ENCODE measurements at regions not wholly inside any gene's neighbourhood (a gene's known extent, or its start where the extent isn't known, plus 50 kb on each side); places are given as distances from the start of the nearest gene placed in this dataset.

- DNase-seq, result no peak
These were observed 489.6 kb downstream of the BMP2 start for GRCh38 chr20:7257099-7257498.

- DNase-seq, result peak; percentile 25
These were observed 490.4 kb downstream of the BMP2 start for GRCh38 chr20:7257692-7258466.

DNA sequence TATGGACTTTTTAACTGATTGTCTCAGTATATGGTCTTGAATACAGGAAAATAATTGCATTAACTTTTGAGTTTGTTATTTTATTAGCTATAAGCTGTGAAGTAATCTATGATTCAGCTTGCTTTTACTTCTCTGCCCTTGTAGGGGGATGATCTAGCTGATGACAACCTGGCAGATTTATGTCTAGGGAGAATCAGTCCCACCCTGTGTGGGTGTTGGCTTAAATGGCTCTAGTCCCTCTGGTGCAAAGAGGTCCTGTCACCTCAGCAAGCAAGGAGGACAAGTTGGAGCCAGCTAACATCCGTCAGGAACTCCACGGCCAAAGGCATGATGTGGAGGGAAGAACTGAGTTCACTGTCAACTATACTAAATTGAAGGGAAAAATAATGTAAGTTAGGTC is 495.3 kb downstream of the BMP2 start:
- no peak for DNase-seq

- DNase-seq, result no peak
These were observed 496.7 kb downstream of the BMP2 start for GRCh38 chr20:7264137-7264536.

GRCh38 chr20:7269452-7269851 is 502.0 kb downstream of the BMP2 start:
- DNase-seq, result no peak

DNA sequence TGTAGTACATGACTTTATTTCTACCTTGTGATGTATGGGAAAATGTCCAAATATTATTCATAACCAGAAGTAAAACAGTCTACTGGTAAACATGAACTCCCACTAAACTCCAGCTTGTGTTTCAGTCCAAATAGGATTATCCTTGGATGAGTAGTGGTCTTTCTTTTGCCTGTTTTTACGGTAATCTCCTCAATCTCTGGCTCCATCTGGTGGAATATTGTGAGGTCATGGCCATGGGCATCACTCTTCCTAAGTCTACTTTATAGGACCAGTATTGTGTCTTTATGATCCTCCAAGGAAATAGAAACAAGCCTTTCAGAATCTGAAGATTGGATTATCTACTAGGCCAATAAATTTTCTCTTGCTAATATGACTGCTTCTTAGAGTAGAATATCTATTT is 505.0 kb downstream of the BMP2 start:
- peak; percentile 24 for DNase-seq

DNA sequence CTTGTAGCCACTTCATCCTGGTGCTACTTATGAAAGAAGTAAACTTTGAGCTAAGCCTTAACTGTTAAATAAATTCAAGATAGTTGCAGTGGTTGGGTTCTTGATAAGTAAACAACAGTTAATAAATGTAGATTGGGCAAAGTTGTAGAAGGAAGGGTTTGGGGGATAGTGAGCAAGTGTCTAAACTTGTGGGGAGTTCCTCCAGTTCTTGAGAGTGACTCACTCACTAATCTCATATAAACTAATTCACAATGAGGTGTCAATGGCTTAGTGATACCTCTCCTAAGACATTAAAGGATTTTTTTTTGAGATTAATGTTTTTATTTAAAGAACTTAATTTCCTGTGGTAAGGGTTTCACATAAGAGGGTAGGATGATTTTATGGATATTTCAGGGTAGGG is 507.4 kb downstream of the BMP2 start:
- DNase-seq, result no peak

DNA sequence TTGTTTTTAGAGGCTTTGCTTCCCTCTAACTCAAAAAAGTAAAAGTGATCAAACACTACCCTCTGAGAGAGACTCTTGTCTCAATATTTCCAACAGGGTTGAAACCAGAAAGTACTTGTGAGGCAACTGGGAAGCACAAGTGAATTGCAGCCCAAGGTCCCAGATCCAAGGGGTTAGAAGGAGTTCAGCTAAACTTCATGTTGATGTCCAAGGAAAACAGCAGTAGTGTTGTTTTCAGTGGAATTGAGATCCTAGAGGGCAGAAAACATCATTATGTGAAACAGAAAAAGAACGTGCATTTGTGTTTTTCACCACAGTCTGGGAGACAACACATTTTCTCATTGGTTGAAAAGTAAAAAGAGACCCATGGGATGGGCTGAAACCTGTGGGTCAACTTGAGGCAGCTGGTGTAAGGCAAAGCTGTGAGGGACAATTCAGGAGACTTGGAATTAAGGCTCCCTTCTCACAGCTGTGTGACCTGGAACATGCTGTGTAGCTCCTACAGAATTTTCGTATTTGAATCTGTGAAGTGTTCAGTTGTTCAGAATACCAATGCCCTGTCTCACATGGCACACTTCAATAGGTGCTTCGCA is 508.3 kb downstream of the BMP2 start:
- DNase-seq, result no peak

- peak; percentile 88 for DNase-seq
These were observed 518.6 kb downstream of the BMP2 start for GRCh38 chr20:7285918-7286556.

- DNase-seq, result no peak
These were observed 523.9 kb downstream of the BMP2 start for GRCh38 chr20:7291323-7291943.

- no peak for DNase-seq
These were observed 524.5 kb downstream of the BMP2 start for GRCh38 chr20:7291946-7292345.

- no peak for DNase-seq
These were observed 527.4 kb downstream of the BMP2 start for GRCh38 chr20:7294816-7295360.

- DNase-seq, result no peak
These were observed 534.3 kb downstream of the BMP2 start for GRCh38 chr20:7301807-7302206.

DNA sequence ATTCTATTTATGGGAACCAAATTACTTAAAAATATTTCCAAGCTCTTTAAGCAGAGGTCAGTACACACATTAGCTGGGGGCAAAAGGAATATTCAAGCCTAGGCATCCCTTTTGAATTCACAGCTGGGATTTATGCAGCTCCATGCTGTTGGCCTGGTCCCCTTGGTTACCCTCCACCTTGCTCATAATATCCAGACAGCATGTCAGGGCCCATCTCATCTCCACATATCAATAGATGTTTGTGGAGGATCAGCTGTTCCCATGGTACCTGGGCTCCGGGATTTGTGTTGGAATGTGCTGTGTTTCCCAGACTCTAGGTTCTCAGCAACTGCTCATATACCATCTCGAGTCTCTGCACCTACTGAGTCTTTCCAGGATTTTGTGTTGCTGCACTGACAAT is 534.8 kb downstream of the BMP2 start:
- no peak for DNase-seq

DNA sequence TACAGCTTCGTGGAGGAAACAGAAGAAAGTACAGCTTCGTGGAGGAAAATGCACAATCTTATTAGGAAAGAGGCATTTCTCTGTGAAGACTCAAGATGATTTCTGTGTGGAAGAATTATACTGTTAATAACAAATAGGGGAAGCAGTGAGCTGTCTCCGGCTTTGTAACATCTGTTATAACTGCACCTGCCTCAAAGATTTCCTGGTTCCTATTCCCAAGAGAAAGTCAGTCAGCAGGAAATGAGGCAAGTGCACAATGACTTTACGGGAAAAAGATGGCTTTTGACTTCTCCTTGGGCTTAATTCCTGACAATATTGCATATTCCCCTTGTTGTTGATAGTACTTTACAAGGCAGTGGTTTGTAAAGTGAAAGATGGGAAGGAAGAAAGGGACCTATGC is 538.5 kb downstream of the BMP2 start:
- no peak for DNase-seq

DNA sequence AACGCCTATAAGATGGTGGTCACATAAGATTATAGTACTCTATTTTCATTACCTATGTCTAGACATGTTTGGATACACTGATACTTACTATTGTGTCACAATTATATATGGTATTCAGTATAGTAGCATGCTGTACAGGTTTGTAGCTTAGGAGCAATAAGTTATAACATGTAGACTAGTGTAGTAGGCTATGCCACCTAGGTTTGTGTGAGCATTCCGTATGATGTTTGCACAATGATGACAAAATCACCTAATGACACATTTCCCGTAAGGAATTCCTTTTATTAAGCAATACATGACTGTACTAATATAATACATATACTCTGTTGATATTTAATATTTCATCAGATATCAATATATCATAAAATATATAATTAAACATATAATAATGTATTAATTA is 540.7 kb downstream of the BMP2 start:
- no peak for DNase-seq

GRCh38 chr20:7313047-7313446 is 545.6 kb downstream of the BMP2 start:
- DNase-seq, result no peak

DNA sequence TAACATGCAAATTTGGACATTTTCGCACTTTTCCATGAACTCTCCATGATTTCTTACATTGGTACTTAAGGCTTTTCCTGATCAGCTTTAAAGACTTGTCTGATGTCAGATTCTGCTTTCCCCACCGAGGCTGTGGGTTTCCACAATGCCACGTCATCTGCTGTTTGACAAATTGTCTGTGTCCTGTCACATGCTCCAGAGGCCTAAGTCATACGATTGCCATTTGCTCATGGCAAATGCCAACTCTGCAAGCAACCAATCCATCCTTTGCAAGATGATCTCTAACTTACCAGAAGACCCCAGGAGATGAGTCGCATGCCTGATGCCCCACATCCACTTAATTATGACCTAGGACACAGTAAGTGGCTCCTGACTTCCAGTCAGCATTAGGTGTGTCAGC is 556.5 kb downstream of the BMP2 start:
- no peak for DNase-seq

DNA sequence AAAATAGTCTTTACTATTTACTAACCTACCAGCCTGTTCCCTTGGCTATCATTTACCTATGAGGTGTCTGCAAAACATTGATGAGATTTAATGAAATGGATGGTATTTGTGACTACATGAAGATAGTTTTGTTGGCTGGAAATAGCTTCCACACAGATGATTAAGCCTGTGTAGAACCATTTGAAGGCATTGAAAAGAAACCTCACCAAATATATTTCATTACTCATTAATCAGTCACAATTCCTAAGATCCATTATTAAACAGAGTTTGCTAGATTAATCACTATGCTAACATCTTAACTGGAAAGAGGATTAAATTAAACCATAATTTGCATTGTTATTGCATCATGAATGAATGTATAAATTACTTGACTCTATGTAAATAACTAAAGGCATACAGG is 560.3 kb downstream of the BMP2 start:
- DNase-seq, result no peak

- no peak for DNase-seq
These were observed 563.4 kb downstream of the BMP2 start for GRCh38 chr20:7330850-7331249.

- DNase-seq, result no peak
These were observed 564.7 kb downstream of the BMP2 start for GRCh38 chr20:7332169-7332568.

- DNase-seq, result no peak
These were observed 566.4 kb downstream of the BMP2 start for GRCh38 chr20:7333841-7334240.

GRCh38 chr20:7346026-7346425 is 578.5 kb downstream of the BMP2 start:
- DNase-seq, result no peak
